Pulmonary artery endothelial cell (primary cell): ENCODE measurements at regions not wholly inside any gene's neighbourhood (a gene's known extent, or its start where the extent isn't known, plus 50 kb on each side); places are given as distances from the start of the nearest gene placed in this dataset.
"Not testable (repeated sequence)": the region's sequence is repeated elsewhere in the genome, so short reads cannot be mapped to it uniquely, and the experiment has no call there.

ENCODE experiments used
- DNase-seq: peaks from one replicate; pipeline ENCODE4 v3.0.0-alpha.2; 2011; ENCODE audit warnings: low read depth, low spot score

DNA sequence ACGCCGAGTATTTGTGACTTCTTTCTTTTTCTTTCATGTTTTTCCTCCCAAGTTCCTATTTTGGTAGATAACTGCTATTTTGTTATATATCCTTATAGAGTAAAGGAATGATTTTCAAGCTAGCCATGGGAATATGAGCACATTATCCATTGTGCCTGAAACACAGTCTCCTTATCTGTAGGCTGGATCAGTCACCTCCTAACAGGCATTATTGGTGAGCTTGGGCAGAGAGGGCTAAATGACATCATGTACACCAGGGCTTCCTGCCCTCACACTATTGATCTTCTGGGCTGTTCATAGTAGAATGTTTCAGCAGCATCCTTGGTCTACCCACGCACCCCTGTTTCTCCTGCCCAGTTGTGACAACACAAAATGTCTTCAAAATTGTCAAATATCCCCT lies 88.1 kb upstream of the CTBP2 start:
- DNase-seq: no peak

DNA sequence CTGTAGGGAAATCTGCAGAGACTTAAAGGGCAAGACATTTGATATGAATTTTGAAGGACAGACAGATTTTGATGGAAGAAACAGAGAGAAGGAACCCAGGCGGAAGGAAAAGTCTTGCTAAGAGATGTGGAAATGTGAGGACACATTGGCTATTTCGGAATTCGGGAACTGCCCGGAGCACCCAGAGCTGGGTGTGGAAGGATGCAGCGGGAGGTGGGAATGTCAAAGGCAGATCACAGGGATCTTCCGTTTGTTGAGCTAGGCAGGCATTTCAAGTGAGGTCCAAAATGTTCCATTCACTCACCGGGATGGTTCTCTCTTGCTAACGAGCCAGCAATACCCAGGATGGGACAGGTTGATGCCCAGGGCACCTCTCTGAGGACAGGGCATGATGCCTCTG lies 87.2 kb upstream of the CTBP2 start:
- DNase-seq: no peak

DNA sequence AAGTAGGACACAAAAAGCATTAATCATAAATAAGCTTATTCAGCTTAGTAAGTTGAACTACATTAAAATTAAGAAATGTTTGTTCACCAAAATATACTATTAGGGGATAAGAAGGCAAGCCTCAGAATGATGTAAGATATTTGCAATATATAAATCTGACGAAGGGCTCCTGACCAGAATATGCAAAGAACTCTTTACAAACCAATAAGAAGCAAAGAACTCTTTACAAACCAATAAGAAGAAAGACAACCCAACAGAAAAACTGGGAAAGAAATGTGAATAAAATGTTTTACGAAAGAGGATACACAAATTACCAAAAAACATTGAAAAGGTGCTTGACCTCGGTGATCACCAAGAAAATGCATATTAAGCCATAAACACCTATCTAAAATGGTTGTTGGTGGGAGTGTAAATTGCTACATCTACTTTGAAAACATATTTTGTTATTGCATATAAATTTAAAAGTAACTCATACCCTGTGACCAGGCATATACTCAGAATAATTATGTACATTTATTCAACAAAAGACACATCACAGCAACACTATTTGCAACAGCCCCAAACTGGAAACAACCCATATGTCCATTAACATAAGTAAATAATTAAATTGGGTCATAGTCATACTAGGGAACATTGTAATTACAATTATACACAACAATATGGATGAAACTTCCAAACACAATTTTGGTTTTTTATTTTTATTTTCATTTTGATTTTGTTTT lies 83.3 kb upstream of the CTBP2 start:
- DNase-seq: no peak

DNA sequence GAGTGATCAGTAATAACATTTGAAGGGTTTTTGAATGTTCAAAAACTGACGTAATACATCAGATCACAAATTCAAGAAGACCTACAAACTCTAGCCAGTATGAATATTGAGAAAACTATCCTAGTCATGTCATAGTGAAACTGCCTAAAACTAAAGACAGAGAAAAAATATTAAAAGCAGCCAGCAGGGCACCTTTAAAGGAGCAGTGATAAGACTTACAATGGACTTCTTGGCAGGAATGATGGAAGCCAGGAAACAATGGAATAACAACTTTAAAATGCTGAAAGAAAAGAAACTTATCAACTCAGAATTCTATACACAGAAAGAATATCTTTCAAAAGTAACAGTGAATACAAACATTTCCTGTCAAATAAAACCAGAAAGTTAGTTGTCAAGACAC lies 78.3 kb upstream of the CTBP2 start:
- no peak for DNase-seq

DNA sequence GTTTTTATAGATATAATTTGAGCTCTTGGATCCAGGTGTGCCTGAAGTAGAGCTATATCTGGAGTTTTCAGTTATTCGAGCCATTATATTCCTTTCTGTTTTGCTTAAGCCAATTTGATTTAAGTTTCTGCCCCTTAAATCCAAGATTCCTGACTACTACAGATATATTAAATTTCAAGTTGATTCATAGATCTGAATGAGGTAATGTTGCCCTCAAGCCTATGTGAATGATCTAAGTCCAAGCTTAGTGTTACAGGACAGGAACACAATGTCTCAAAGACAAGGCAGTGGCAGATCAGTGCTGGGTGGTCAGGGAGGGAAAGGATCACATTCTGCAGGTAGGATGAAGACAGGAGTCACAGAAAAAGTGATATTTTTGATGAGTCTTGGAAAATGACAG lies 75.7 kb upstream of the CTBP2 start:
- DNase-seq: no peak

DNA sequence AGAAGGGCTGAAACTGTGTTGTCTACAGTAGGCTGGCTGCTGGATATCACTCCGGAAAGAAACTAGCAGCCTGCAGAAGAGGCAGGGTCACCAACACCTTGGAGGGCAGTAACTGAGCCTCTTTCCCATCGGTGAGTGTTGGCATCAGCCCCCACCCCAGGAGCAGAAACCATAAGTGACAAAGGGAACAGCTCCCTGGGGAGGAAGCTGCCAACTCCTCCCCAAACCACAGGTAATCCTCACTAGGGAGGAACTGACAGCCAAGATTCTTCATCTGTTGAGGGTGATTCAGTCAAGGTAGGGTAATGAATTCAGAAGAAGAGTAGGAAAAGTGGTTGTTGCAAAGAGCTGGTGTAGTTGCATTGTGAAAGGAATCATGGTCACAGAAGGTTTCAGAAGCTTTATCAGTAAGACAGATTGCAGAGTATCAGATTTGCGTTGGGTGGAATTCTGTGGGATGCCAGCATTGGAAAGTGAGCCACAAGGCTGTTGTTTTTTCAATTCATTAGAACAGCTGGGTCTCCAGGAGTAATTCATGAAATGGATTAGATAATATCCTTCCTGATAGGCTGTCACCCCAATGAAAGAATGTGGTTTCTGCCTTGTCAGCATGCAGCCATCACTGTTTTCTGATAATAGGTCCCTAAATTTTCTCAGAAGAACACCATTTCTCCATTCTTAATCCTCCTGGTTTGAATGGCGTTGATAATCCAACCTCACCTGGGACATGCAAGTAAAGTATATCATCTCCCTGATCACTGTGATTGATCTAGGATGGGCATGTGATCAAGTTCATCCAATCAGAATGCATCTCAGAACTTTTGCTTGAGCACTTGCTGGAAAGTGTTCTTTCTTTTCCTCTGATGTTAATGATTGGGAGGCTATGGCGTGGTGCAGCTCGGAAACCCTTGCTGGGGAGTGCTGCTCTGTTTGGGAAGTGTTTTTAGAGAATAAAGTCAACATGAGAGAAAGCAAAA lies 75.0 kb upstream of the CTBP2 start:
- no peak for DNase-seq

DNA sequence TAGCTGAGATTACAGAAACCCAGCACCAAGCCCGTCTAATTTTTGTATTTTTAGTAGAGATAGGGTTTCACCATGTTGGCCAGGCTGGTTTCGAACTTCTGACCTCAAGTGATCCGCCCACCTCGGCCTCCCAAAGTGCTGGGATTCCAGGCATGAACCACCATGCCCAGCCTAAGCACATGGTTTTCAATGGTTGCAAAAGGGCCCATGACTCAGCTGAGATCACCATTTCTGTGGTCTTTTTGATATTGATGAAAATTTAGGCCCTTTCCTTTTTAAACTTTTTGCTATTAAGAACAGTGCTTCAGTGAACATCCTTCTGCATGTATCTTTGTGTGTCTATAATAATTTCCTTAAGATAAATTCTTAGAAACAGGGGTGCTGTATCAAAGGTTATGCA lies 74.2 kb upstream of the CTBP2 start:
- DNase-seq: not testable (repeated sequence)

DNA sequence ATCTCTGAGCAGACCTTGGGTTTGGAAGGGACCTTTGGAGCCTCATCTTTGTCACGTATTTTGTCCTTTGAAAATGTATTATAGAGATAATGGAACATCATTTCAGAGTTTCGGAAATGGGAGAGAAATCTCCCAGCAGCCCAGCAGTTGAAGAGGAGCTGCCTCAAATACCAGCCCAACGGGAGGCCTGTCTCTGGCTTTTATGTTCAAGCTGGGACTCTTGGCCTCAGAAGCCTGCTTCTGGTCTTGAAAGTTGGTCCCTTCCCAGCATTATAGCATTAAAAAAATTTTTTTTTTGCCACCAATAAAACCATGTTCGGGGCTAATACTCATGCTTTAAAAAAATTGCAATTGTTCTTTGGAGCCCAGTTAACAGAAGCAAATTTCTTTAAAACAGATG lies 73.4 kb upstream of the CTBP2 start:
- no peak for DNase-seq

DNA sequence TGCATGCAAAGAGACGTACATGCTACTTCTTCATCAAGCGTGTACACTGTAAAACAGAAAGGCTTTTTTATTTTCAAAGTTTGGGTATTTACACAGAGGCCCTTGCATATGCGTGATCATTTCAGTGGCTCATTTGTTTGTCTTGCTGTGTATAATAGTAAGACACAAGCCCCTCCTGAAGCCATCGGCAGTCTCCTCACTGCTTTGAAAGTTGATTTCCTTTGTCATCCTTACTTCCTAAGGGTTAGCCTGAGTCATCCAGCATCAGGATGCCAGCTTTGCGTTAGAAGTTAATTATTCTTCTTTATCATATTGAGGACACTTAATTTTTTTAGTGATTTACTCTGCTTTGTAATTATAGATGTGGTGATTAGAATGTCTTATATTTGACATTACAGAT lies 72.5 kb upstream of the CTBP2 start:
- DNase-seq: no peak

DNA sequence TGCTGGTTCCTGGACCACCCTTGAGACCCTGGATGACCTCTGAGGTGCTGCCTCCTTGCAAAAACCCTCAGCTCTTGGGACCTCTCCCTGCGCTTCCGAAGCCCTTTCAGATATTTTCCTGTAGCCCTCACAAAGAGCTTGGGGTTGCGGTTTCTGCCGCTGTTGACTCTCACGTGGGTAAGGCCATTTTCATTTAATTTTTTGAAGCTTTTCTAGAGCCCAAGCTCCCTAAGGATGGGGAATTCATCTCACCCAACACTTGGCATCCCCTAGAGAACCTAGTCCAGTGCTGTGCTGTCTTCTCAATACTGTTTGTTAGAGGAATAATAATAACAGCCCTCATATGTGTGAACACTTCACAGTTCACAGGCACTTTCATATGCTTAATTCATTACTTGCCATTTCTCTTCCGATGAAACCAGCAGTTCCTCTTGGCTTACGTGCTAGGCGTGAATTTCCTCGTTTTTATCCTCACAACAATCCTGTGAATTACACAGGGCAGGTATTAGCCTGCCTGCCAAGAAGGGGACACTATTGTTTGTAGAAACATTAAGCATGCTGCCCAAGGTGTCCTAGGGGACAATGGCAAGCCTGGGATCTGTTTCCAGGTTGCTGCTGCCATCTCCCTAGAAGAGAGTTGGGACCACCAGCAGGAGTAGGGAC lies 71.6 kb upstream of the CTBP2 start:
- no peak for DNase-seq

DNA sequence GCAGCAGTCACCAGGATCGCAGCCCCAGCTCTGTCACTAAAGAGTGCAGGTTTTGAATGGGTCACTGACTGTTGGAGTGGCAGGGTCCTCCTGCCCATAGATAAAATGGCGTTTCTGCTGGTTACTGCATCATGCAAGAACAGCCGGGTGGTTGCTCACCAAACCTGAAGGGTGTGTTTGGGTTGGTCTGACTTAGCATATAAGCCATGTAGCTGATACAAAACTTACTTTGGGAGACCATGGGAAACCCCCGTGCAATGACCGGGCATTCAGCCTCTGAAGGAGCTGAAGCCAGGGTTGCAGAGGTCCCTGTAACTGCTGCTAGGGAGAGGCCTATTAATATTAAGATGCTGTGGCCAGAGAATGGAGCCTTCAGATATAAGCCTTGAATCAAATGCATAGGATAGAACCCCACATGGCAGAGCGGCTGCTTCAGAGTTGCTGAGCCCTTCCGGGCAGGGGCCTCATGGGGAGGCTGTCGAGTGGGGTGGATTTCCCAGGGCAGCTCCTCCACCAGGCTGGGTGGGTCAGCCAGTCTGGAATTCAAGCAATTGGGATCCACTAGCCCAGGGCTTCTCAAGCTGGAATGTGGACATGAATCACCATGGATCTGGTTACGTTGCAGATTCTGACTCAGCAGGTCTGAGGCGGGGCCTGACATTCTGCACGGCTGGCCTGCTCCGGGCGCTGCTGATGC lies 70.9 kb upstream of the CTBP2 start:
- DNase-seq: no peak

DNA sequence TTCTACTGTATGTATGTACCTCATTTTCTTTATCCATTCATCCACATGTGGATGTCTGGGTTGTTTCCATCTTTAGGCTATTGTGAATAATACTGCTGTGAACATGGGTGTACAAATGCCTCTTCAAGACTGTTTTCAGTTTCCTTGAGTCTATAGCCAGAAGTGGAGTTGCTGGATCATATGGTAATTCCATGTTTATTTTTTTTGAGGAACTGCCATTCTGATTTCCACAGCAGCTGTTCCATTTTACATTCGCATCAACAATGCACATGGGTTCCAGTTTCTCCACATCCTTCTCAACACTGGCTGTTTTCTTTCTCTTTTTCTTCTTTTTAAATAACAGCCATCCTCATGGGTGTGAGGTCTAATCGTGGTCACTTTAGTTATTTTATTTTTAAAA lies 69.9 kb upstream of the CTBP2 start:
- DNase-seq: no peak

DNA sequence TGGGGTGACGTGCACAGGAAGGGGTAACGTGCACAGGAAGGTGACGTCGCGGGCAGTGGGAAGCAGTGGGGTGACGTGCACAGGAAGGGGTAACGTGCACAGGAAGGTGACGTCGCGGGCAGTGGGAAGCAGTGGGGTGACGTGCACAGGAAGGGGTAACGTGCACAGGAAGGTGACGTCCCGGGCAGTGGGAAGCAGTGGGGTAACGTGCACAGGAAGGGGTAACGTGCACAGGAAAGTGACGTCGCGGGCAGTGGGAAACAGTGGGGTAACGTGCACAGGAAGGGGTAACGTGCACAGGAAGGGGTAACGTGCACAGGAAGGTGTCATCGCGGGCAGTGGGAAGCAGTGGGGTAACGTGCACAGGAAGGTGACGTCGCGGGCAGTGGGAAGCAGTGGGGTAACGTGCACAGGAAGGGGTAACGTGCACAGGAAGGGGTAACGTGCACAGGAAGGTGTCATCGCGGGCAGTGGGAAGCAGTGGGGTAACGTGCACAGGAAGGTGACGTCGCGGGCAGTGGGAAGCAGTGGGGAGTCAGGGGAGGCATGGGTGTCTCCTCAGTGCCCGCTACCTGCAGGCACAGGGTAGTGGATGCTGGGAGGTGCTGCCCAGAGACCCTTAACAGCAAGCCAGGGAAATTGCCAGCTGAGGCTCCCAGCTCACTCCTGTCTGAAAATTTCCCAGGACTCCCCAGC lies 68.0 kb upstream of the CTBP2 start:
- not testable (repeated sequence) for DNase-seq

DNA sequence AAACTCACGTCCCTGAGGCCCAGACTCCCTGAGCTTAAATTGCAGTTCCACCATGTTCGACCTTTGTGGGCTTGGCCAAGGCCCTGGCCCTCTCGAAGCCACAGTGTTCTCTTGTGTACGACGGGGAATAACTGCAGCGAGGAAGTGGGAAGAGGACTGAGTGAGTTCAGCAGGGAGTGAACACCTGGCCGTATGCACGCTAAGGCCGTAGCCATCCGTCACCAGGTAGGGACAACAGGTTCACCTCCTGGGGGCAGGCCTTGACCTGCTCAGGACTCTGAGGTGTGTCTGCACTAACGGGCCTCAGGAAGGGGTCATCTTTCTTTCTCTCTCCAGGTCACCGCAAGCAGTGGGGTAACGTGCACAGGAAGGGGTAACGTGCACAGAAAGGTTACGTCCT lies 67.2 kb upstream of the CTBP2 start:
- DNase-seq: no peak

DNA sequence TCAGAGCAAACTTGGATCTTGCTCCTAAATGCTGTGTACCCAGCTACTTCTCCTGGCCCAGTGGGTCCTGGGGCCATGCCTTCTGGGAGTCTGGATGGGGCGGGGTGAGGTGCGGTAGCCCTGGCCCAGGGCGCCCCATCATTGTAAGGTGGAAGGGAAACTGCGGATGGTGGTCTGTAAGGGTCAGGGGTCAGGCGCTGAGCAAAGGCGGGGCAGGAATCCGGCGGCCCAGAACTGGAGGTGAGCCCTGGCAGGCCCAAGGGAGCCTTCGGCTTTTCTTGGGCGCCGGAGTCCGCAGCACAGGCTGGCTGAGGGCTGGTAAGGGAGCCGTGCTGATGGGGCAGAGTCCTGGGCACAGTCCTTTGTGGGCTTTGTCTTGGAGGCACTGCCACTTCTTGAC lies 66.5 kb upstream of the CTBP2 start:
- DNase-seq: no peak

DNA sequence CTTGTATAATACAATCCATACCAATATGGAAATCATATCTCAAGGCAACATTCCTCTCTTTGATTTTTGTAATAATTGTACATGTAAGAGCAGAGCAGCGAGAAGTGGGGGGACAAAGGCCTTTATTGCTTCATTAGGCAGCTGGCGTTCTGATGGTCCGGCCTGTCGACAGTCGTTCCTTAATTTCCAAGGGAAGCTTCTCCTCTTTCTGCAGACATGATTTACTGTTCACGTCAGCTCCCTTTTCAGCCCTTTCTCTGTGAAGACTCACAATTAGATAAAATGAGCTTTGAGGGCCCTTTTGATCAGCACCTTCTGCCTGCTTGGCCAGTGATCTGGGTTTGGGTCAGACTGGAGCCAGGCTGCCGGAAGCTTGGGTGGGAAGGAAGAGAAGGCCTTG lies 65.6 kb upstream of the CTBP2 start:
- no peak for DNase-seq

DNA sequence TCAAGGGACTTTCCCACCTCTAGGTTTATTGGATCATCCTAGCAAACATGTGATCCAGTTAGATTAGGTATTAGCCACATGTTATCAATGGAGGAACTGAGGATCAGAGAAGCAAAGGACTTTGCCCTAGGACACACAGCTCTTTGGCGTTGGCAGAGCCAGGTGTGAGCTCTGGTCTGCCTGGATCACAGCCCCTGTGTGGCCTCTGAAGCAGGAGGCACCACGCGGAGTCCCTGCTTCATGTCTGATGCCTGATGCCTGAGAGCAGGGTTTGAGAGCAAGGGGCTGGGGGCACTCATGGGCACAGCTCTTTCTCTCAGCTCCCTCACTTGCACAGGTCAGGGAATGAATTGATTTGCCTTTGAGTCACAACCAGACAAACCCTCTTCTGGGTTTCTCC lies 64.7 kb upstream of the CTBP2 start:
- DNase-seq: no peak

DNA sequence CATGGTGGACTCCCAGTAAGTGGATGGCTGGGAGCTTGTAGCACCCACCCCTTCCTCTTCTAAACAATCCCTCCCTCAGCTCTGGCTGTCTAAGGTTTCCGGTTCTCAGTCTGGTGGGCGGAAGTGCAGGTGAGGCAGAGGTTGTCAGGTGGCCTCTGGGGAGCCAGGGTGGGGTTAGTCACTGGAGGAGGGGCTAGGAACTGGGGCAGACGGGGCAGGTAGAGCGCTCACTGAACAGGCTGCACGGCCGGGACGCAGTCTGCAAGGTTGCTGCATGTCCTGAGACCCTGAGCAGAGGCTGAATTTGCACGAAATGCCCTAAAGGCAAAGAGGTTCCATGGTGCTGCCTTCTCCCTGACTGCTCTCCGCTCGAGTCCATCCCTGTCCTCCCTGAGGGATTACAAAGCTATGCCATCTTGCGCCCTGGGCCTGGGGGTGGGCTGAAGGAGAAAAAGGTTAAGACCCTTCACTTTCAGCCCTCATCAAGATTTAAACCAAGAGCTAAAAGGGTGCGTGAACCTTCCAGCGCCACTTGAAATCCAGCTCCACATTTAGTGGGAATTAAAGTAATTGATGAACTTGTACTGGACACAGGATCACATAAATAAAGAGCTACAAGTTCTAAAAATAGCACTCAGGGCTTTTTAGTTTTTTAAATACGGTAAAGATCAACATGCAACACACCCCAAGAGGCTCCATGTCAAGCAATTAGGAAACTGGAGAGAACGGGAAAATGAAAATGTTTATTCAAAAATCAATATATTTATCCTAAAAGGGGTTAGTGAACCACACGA lies 62.3 kb upstream of the CTBP2 start:
- no peak for DNase-seq

DNA sequence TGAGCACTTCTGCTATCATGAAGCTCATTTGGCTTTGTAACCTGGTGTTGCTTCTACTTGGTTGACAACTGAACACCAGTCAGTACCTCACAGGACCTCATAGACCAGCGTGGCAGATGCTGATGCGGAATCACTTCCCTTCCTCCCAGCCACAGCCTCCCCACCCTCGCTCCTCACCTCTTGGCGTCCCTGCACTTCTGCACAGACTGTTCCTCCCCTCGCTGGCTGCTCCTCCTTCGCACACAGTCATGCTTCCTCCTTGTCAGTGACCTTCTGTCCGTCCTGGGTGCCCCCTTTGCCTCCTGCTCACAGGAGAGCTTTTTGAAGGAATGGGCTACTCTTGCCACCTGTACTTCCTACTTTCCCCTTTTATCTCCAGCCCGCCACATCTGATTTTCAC lies 61.4 kb upstream of the CTBP2 start:
- no peak for DNase-seq

DNA sequence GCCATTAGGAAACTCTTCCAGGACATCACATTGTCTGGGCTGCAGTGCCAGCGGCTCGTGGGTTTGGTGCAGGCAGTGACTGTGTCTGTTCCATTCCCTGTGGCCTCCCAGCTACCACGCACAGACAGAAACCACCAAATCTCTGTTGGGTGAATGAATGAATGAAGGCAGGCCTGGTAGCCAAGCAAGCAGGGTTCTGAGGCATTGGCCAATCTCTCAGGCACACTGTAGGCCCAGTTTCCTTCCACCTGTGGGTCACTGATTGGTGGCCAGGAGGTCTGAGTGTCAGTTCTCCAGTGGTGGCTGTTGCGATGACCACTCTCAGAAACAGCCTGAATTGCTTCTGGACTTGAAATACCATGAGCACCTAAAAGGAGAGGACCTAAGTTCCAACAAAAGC lies 59.4 kb upstream of the CTBP2 start:
- no peak for DNase-seq
